HG02852 (cell line): ENCODE measurements at regions not wholly inside any gene's neighbourhood (a gene's known extent, or its start where the extent isn't known, plus 50 kb on each side); places are given as distances from the start of the nearest gene placed in this dataset.
"Not testable (repeated sequence)": the region's sequence is repeated elsewhere in the genome, so short reads cannot be mapped to it uniquely, and the experiment has no call there.

Experiments
- ATAC-seq: cut with Tn5 transposase; IDR thresholded peaks from one replicate; pipeline ENCODE4 v1.9.1; 2021; ENCODE audit warnings: mild to moderate bottlenecking, moderate library complexity; ENCODE audit not compliant: unreplicated experiment

DNA sequence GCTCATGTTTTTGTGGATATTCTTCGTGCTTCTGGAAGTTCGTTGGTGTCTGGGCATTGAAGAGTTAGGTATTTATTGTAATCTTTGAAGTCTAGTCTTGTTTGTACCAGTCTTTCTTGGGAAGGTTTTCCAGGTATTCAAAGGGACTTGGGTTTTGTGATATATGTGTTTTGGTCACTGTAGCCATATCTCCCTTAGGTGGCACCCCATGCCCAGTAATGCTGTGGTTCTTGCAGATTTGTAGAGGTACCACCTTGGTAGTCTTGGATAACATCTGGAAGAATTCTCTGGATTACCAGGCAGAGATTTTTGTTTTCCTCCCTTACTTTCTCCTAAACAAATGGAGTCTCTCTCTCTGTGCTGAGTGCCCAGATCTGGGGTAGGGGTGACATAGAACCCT, 184.1 kb downstream of the TEX13C start:
- ATAC-seq: no peak

DNA sequence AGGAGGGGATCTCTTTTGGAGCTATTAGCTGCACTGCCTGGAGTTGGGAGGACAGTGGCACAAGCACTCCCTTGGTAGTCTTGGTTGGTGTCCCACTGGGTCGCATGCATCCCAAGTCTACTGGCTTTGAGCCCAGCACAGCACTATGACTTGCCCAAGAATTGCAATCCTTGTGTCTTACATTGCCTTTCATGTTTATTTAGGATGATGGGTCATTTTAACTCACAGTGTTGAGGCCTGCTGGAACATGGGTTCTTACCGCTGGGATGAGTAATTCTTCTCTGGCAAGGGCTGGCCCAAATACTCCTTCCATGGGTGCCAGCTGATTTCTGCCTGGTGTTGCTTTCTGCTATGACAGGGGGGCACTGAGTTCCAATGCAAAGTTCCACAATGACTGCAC, 185.5 kb downstream of the TEX13C start:
- no peak for ATAC-seq

DNA sequence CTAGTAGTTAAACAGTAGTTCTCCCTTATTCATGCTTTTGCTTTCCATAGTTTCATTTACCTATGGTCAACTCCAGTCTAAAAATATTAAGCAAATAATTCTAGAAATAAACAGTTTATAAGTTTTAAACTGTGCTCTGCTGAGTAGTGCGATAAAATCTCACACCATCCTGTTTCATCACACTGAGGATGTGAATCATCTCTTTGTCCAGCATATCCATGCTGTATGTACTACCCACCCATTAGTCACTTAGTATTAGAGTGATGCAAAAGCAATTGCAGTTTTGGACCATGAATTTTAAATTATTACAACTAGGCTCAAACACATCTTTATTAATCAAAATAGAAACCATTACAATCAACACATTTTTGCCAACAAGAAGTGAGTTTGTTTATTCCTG, 187.4 kb downstream of the TEX13C start:
- ATAC-seq: no peak

DNA sequence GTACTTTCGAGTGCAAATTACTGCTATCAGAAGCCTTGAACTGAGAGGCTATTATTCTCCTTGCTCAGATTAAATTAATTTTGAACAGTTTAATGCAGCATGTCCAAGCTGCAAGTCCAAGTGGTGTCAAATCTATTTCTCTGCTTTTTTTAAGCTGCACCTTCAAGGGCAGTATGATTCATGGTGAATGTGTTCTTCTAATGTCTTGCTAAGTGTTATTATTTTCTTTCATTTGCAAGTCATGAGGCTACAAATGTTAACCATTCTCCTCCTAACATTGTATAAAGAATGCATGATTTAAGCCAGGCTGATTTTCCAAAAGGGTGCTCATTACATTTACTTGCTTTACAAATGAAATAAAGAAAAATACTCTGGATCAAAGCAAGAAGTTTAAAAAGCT, 200.4 kb downstream of the TEX13C start:
- ATAC-seq: no peak

DNA sequence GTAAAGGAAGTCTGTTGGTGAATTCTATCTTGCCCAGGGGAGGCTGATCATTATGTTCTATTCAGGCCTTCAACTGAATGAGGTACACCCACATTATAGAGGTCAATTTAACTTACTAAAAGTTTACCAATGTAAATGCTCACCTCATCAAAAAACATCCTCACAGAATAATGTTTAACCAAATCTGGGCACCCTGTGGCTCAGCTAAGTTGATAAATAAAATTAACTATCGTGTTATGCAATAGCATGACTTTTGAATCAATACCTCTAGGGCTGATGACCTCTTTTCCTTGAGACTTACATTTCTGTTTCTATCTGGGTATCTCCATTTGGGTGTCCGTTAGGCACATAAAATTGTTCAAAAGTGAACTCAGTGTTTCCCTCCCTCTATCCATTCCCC, 203.1 kb downstream of the TEX13C start:
- ATAC-seq: no peak

DNA sequence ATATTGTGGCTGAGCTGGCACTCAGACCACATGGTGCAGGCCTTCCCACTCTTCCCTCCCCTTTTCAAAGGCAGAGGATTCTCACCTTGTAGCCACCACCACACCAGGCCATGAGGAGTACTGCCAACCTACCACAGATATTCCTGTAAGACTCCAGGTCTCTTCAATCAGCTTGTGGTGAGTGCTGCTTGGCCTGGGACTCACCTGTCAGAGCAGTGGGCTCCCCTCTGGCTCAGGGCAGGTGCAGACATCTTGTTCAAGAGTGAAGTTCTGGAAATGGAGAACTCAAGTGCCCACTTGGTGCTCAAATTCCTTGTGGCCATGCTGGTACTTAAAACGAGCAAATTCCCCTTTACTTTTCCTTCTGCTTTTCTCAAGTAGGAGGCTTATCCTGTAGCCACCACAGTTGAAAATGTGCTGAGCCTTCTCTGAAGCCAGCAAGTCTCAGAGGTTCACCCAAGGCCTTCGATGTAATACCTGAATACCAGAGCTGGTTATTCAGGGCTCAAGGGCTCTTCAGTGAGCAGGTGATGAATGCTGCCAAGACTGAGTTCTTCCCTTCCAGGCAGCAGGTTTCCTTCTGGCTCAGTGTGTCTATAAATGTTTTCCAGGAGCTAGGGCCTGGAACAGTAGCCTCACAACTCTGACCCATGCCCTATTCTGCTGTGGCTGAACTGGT, 212.9 kb downstream of the TEX13C start:
- no peak for ATAC-seq

DNA sequence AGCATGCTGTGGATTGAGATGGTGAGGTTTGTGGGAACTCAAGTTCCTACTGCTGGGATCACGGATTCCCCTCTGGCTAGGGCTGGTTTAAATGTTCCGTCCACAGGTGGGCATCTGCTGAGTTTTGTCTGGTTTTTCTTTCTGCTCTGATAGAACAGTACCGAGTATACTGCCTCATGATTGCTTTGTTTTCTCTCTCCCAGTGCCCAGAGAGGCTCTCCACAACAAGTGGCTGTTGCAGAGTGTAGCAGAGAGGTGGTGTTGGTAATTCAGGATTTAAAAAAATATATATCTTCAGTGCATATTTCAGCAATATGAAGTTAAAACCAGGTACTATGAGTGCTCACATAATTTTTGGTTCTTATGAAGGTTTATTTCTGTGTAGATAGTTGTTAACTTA, 213.7 kb downstream of the TEX13C start:
- ATAC-seq: no peak

DNA sequence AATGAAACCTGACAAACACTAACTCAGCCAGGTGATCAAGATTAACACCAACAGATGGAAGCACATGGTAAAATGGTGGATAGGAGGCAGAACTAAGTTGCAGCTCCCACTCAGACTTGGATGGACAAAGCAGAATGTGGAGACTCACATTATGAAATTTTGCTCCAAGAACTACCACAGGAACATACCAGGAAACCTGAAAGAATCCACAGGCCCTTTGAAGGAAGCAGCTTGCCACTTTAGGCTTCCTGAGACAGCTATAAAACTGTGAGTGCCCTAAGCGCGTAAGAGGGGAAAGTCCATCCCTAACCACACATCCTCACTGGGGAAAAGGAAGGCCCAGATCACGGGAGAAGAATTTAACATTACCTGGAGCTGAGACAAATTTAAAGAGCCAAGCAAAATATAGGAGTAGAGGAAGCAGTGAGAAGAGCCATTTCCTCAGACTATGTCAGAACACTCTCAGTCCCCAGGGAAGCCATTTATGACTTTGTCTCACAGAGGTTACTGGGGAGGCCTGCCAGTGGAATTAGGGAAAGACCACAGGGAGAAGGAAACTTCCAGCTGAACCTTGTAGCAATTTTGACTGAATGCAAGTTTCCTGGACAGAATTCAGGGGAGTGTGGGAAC, 224.5 kb downstream of the TEX13C start:
- no peak for ATAC-seq

DNA sequence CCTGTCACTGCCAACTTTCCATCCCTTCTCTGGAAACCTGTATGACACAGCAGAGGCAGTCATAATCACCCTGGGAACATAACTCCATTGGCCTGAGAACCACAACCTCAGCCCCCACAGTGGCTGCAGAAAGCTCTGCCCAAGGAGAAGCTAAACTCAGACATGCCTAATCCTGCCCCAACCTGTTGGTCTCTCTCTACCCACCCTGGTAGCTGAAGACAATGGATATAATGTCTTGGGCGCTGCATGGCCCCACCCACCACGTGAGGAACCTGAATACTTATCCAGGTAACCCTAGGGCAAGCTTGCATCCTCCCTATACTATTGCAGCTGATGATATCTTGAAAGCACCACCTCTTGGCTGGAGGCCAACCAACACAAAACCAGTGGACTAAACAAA, 225.2 kb downstream of the TEX13C start:
- ATAC-seq: no peak

DNA sequence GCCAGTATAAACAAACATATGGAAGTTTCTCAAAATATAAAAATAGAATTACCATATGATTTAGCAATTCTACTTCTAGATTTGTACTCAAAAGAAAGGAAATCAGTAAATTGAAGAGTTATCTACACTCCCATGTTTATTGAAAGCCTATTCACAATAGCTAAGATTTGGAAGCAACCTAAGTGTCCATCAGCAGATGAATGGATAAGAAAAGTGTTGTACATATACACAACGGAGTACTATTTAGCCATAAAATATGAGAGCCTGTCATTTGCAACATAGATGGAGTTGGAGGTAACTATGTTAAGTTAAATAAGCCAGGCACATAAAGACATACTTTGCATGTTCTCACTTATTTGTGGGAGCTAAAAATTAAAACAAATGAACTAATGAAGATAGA, 257.8 kb downstream of the TEX13C start:
- no peak for ATAC-seq

DNA sequence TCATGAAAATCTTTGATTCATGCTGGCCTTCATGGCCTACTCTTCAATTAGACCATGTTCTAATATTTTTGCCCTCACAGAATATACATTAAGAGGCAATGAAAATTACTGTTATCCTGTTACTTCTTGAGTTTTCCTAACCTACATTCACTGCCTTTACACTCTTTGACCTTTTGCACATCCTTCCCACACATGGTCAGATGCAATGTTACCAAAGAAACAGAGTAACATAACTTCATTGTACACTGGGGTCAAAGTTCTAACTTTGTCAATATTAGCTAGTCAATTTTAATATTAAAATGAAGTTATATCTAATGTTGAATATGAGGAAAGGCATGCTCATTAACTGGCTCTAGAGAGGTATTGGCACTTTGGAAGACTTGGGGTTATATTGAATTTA, 284.8 kb downstream of the TEX13C start:
- ATAC-seq: no peak

DNA sequence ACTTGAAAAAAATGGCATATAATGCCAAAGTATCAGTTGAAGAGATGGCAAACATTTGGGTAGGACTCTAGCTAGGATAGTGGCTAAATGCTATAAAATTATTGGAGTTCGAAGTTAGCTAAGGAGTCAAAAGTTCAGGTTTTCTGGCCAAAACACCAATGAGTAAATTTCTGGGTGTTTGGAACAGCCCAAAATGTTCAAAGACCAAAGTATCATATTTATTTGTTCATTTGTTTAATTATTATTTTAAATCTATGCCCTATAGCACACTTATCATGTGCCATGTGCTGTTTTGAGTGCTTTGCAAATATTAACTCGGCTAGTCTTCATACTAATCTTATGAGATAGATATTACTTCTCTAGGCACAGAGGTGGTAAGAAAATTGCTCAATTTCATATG, 285.5 kb downstream of the TEX13C start:
- no peak for ATAC-seq

DNA sequence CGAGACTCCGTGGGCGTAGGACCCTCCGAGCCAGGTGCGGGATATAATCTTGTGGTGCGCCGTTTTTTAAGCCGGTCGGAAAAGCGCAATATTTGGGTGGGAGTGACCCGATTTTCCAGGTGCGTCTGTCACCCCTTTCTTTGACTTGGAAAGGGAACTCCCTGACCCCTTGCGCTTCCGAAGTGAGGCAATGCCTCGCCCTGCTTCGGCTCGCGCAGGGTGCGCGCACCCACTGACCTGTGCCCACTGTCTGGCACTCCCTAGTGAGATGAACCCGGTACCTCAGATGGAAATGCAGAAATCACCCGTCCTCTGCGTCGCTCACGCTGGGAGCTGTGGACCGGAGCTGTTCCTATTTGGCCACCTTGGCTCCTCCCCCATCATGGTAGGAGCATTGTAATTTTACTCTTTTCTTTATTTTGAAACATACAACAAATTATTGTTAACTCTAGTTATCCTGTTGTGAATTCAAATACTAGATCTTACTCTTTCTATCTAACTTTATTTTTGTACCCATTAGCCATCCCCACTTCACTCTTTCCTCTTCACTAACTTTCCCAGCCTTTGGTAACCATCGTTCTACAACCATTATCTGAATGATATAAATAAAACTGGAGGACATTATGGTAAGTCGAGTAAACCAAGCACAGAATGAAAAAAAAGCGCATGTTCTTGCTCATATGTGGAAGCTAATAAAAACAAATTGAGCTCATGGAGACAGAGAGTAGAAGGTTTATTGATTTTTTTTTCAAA, 295.1 kb downstream of the TEX13C start:
- ATAC-seq: not testable (repeated sequence)

DNA sequence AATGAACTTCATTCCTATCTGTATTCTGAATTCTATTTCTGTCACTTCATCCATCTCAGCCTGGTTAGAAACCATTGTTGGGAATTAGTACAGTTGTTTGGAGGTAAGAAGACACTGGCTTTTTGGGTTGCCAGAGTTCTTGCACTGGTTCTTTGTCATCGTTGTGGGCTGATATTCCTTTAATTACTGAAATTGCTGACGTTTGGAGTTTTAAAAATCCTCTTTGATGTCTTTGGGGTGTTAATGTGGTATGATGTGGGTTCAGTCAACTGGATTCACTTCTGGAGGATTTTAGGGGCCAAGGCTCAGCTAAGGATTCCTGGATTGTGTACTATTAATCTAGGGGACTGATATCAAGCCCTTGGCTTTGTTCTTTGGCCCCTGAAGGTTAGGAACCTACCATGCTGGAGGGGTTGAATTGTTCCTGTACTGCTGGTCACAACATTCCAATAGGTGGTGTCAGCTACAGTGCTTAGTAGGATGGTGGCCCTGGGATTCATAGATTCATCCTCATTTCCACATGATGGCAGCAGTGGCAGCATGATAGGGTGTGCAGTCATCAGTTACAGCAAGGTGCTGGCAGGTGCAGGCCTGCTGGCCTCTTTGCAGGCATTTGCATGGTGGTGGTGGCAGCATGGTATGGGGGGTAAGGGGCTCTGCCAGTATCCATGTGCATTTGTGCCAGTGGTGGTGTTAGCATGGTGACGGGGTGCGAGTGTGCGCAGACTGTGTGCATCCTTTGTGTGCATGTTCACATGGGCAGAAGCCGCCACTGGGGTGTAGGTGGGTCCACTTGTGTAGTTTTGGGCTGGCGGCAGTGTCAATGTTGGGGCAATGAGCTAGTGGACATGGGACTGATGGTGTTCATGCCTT, 301.3 kb downstream of the TEX13C start:
- no peak for ATAC-seq

DNA sequence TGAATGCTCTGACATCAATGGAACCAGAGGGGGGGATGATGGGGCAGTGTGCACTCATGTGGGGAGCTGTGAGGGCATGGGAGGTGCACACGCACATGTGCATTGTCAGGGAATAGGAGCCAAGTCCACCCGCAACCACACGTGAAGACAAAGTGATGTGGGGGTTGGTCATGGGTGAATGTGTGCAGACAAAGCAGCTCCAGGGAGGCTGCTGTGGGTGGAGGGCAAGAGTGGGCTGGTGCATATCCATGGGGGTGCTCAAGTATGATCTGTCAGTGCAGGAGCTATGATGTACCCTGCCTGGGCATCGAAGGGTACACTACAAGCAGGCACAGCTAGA, 301.9 kb downstream of the TEX13C start:
- no peak for ATAC-seq

DNA sequence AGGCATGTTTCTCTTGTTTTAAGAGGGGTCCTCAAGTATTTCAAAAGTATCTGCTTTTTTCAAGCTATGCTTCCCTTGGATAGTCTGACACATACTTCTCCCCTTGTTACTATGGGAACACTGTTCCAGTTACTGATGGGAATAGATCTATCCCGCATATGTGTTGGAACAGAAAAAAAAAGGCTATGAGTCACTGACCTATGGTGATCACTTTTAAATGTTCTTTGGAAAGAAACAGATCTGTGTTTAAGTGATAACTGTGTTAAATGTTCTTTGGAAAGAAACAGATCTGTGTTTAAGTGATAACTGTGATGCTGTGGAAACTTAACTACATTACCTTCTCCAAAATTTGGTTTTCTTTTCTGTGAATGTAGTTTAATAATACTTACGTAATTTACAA, 303.2 kb downstream of the TEX13C start:
- ATAC-seq: no peak

DNA sequence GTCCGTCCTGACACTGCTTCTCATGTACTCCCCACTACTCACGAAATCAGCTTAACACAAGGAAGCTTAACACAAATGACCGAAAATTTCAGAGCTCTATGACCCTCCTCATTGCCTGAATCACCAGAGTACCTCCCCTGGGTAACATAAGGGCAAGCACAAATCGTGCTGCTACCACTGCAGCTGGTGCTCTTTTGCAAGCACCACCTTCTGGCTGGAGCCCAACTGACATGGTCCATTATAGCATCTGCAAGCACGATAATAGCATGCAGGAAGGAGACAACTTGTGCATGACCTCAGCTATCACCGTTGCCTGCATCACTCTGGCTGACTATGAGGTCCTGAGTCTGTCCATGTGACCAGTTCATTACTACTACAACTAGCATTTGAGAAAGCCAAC, 308.0 kb downstream of the TEX13C start:
- ATAC-seq: no peak

DNA sequence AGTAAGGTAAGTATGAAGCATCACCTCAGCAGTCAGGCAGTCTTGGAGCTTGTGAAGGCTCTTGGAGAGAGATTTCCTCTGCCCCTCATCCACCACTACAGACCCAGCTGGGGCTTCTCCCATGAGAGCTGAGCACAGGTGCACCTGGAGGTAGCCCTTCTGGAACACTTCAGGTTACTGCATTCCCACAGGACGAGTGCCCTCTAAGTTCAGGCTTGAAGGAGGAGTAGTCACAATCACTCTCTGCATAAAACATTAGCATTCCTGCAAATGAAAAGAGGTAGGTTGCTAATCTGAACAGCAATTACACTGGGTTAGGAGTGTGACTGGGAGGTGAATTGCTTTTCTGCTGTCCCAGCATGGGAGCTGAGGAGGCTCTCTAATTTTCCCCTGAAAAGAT, 308.8 kb downstream of the TEX13C start:
- ATAC-seq: no peak

DNA sequence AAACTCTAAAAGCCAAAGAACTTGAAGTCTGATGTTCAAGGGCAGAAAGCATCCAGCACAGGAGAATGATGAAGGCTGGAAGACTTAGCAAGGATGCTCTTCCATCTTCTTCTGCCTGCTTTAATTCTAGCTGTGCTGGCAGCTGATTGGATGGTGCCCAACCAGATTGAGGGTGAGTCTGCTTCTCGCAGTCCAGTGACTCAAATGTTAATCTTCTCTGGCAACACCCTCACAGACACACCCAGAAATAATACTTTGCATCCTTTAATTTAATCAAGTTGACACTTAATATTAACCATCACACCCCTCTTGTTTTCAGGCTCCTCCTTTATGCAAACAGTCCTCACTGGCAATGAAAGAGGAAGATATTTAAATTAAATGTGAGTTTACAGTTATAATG, 321.7 kb downstream of the TEX13C start:
- ATAC-seq: no peak

DNA sequence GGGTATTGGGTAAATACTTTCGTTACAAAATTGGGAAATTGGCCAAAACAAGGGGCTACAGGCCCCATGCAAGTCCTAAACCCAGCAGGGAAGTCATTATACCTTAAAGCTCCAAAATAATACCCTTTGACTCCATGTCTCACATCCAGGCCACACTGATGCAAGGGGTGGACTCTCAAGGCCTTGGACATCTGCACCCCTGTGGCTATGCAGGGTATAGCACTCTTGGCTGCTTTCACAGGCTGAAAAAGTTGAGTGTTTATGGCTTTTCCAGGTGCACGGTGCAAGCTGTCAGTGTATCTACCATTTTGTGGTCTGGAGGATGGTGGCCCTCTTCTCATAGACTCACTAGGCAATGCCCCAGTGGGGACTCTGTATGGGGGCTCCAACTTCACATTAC, 326.5 kb downstream of the TEX13C start:
- ATAC-seq: no peak

DNA sequence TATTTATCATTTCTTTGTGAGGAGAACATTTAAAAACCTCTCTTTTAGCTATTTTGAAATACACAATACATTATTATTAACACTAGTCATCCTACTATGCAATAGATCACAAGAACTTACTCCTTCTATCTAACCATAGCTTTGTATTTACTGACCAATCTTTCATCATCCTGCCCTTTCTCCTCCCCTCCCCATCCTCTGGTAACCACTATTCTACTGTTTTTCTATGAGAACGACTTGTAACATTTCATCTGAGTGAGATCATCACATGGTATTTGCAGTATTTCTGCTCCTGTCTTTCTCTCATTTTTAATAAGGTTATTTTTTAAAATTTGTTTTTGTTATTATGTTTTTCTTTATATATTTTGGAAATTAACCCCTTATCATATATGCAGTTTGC, 331.8 kb downstream of the TEX13C start:
- ATAC-seq: no peak

DNA sequence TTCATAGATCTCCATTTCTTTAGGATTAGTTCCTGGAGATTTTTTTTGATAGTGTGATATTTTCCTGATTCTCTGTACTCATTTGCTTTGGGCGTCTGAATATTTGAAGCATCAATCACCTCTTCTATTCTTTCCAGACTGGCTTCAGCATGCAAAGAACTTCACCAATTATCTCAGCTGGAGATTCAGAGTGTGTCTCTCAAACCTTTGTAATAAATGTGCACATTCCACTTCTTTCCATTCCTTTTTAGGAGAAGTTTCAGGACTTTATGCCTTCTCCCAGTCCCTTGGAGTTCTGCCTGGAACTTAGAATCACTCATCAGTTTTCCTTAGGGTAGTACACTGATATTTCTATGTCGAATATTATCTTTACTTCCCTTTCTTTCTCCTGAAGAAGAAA, 334.8 kb downstream of the TEX13C start:
- no peak for ATAC-seq
